ENCODE measurements at regions not wholly inside any gene's neighbourhood (a gene's known extent, or its start where the extent isn't known, plus 50 kb on each side); places are given as distances from the start of the nearest gene placed in this dataset.

- DNase-seq, result peak in 1 of 3 experiments; percentile 41
Observed at GRCh38 chr18:38475686-38476085, 910.1 kb upstream of the CELF4 start.

GRCh38 chr18:38473535-38473934 lies 907.9 kb upstream of the CELF4 start:
- DNase-seq, result no peak

GRCh38 chr18:38470421-38470820 lies 904.8 kb upstream of the CELF4 start:
- no peak for DNase-seq

GRCh38 chr18:38466426-38466825 lies 900.8 kb upstream of the CELF4 start:
- no peak for DNase-seq

- no peak for DNase-seq
Observed at GRCh38 chr18:38464024-38464423, 898.4 kb upstream of the CELF4 start.

- no peak for DNase-seq
Observed at GRCh38 chr18:38460657-38461056, 895.1 kb upstream of the CELF4 start.

GRCh38 chr18:38459131-38459994 lies 893.8 kb upstream of the CELF4 start:
- no peak for DNase-seq

- DNase-seq, result no peak
Observed at GRCh38 chr18:38458698-38459097, 893.1 kb upstream of the CELF4 start.

- DNase-seq, result no peak
Observed at GRCh38 chr18:38456253-38456652, 890.7 kb upstream of the CELF4 start.

- DNase-seq, result peak in 1 of 3 experiments; percentile 25
Observed at GRCh38 chr18:38454764-38455469, 889.3 kb upstream of the CELF4 start.

- peak; percentile 50 to 83 (median 60) for DNase-seq
Observed at GRCh38 chr18:38453880-38454279, 888.3 kb upstream of the CELF4 start.

- no peak for DNase-seq
Observed at GRCh38 chr18:38450876-38451275, 885.3 kb upstream of the CELF4 start.

GRCh38 chr18:38445804-38446145 lies 880.2 kb upstream of the CELF4 start:
- no peak for DNase-seq

- DNase-seq, result peak in 1 of 3 experiments; percentile 30
Observed at GRCh38 chr18:38444971-38445803, 879.6 kb upstream of the CELF4 start.

GRCh38 chr18:38427736-38428135 lies 862.1 kb upstream of the CELF4 start:
- no peak for DNase-seq

- DNase-seq, result peak in 2 of 3 experiments; percentile 79 to 85
Observed at GRCh38 chr18:38427234-38427633, 861.6 kb upstream of the CELF4 start.

- DNase-seq, result peak in 1 of 3 experiments; percentile 8
Observed at GRCh38 chr18:38421872-38422615, 856.4 kb upstream of the CELF4 start.

GRCh38 chr18:38421021-38421420 lies 855.4 kb upstream of the CELF4 start:
- no peak for DNase-seq

- DNase-seq, result no peak
Observed at GRCh38 chr18:38420611-38421010, 855.0 kb upstream of the CELF4 start.

- DNase-seq, result no peak
Observed at GRCh38 chr18:38415811-38416210, 850.2 kb upstream of the CELF4 start.

- peak in 1 of 3 experiments; percentile 57 for DNase-seq
Observed at GRCh38 chr18:38413193-38413592, 847.6 kb upstream of the CELF4 start.

GRCh38 chr18:38406607-38407006 lies 841.0 kb upstream of the CELF4 start:
- no peak for DNase-seq

- no peak for DNase-seq
Observed at GRCh38 chr18:38402509-38402908, 836.9 kb upstream of the CELF4 start.

Measured in NCI-H1417 (cell line).